ENCODE measurements at regions not wholly inside any gene's neighbourhood (a gene's known extent, or its start where the extent isn't known, plus 50 kb on each side); places are given as distances from the start of the nearest gene placed in this dataset.

- ATAC-seq: no peak
- no peaks in the 10 kb centered on the region for H3K4me1 ChIP-seq (ENCODE audit: insufficient read depth, low read length)
- WGBS (ENCODE audit: low lambda C conversion rate): 2% methylated on average over 2 of the region's 2 CpGs
- no peak overlapping the region for H3K9ac ChIP-seq (ENCODE audit: insufficient read depth, low read depth, low read length)
- H3K36me3 ChIP-seq (replicated peaks in 1 of 2; ENCODE audit: control insufficient read depth in 1 of 2, insufficient read depth in 2 of 2, low read length in 2 of 2): no peaks in the 10 kb centered on the region
- intact Hi-C loops (cut with micrococcal nuclease; ENCODE audit: unreplicated experiment): no loop called here
- BruUV-seq (replicated peaks): no TSS peak
- FAIRE-seq: no peak
- no peaks in the 10 kb centered on the region for H4K20me1 ChIP-seq (ENCODE audit: insufficient read depth, low read length)
- in situ Hi-C loops (cut with HindIII; ENCODE audit: extremely low pct_ligation_motif_present, low pct_unique_long_range_greater_than_20kb): no loop called here
- no peaks in the 10 kb centered on the region for H3K27me3 ChIP-seq (ENCODE audit: control insufficient read depth in 1 of 2, insufficient read depth in 2 of 2, low read length in 2 of 2)
- no peak overlapping the region for H3K4me2 ChIP-seq (ENCODE audit: low read depth, low read length)
- no peak overlapping the region for H3K4me3 ChIP-seq (replicated peaks in 1 of 3; ENCODE audit: insufficient read depth in 1 of 3, low read depth in 2 of 3, low read length in 3 of 3)
- TF ChIP-seq ZNF83 (CRISPR knock-in tag; IDR thresholded peaks at IDR 0.05; ENCODE audit: borderline replicate concordance) (no peak), HOXA3 (CRISPR knock-in tag; IDR thresholded peaks at IDR 0.05) (no peak), SP1 (IDR thresholded peaks at IDR 0.05) (no peak), SP1 (CRISPR knock-in tag; IDR thresholded peaks at IDR 0.05) (no peak), NFRKB (IDR thresholded peaks at IDR 0.05) (no peak)
- POLR2A ChIA-PET: no interaction called here
- DNase-seq (ENCODE audit: low spot score): no peak
- H3K79me2 ChIP-seq (ENCODE audit: insufficient read depth, low read length): no peaks in the 10 kb centered on the region
- no peaks in the 10 kb centered on the region for H3K9me3 ChIP-seq (ENCODE audit: low read length)
- no peak overlapping the region for H2AFZ ChIP-seq (ENCODE audit: low read length)
- CTCF ChIA-PET (ENCODE audit: low intra/inter-chr PET ratio, low total read pairs): no interaction called here
- H3K27ac ChIP-seq (ENCODE audit: extremely low read length, insufficient read depth, low read length): no peak overlapping the region
Measured at GRCh38 chr4:180350901-180351300, 1892.3 kb upstream of the TENM3 start.

DNA sequence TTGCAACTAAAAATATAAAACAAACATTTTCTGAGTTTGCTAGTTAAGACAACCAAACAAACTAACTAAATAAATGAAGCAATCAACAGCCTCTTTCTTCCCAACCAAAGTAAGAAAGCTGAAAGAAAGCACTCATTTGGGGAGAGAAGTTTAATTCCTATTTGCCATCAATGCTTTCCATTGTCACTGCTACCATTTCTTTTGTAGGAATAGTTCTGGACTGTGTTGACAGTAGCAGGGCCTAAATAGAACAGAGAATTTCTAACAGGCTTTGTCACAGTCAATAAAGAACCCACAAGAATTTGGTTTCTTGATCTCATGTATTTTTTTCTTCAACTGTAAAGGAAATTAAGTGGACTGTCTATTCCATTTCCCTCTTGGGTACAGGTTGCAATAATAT is 1886.4 kb upstream of the TENM3 start:
- no TSS peak for BruUV-seq (replicated peaks)
- intact Hi-C loops (cut with micrococcal nuclease; ENCODE audit: unreplicated experiment): no loop called here
- Histone ChIP-seq H3K27ac (ENCODE audit: extremely low read length, insufficient read depth, low read length) (no peak overlapping the region), H3K9ac (ENCODE audit: insufficient read depth, low read depth, low read length) (no peak overlapping the region), H3K4me1 (ENCODE audit: insufficient read depth, low read length) (no peaks in the 10 kb centered on the region), H3K4me2 (ENCODE audit: low read depth, low read length) (no peak overlapping the region), H3K79me2 (ENCODE audit: insufficient read depth, low read length) (no peaks in the 10 kb centered on the region), H3K36me3 (replicated peaks in 1 of 2; ENCODE audit: control insufficient read depth in 1 of 2, insufficient read depth in 2 of 2, low read length in 2 of 2) (no peaks in the 10 kb centered on the region), H3K4me3 (replicated peaks in 1 of 3; ENCODE audit: insufficient read depth in 1 of 3, low read depth in 2 of 3, low read length in 3 of 3) (no peak overlapping the region), H2AFZ (ENCODE audit: low read length) (no peak overlapping the region), H3K9me3 (ENCODE audit: low read length) (no peaks in the 10 kb centered on the region), H3K27me3 (ENCODE audit: control insufficient read depth in 1 of 2, insufficient read depth in 2 of 2, low read length in 2 of 2) (no peaks in the 10 kb centered on the region), H4K20me1 (ENCODE audit: insufficient read depth, low read length) (no peaks in the 10 kb centered on the region)
- ChIA-PET CTCF (ENCODE audit: low intra/inter-chr PET ratio, low total read pairs) (no interaction called here), POLR2A (no interaction called here)
- no peak for ATAC-seq
- FAIRE-seq: no peak
- in situ Hi-C loops (cut with HindIII; ENCODE audit: extremely low pct_ligation_motif_present, low pct_unique_long_range_greater_than_20kb): no loop called here
- DNase-seq (ENCODE audit: low spot score): no peak
- TF ChIP-seq ZNF292 (CRISPR knock-in tag; IDR thresholded peaks at IDR 0.05; ENCODE audit: borderline replicate concordance, low read depth) (no peak), GATAD1 (CRISPR knock-in tag; IDR thresholded peaks at IDR 0.05) (no peak), ZNF776 (CRISPR knock-in tag; IDR thresholded peaks at IDR 0.05) (no peak), HNF4A (CRISPR knock-in tag; IDR thresholded peaks at IDR 0.05) (no peak), HNRNPK (IDR thresholded peaks at IDR 0.05; ENCODE audit: low read depth, low read length, poor library complexity, severe bottlenecking) (no peak), THAP8 (CRISPR knock-in tag; IDR thresholded peaks at IDR 0.05; ENCODE audit: borderline replicate concordance) (no peak), EEA1 (CRISPR knock-in tag; IDR thresholded peaks at IDR 0.05; ENCODE audit: borderline replicate concordance) (no peak), PHF5A (CRISPR knock-in tag; IDR thresholded peaks at IDR 0.05; ENCODE audit: low read depth, unreplicated experiment) (no peak), GATA4 (IDR thresholded peaks at IDR 0.05; ENCODE audit: borderline replicate concordance, low read depth) (no peak), SRSF4 (IDR thresholded peaks at IDR 0.05; ENCODE audit: low read depth, low read length, poor library complexity, severe bottlenecking) (no peak), DZIP1 (CRISPR knock-in tag; IDR thresholded peaks at IDR 0.05) (no peak)
- TF ChIP-seq, protein P1, sequence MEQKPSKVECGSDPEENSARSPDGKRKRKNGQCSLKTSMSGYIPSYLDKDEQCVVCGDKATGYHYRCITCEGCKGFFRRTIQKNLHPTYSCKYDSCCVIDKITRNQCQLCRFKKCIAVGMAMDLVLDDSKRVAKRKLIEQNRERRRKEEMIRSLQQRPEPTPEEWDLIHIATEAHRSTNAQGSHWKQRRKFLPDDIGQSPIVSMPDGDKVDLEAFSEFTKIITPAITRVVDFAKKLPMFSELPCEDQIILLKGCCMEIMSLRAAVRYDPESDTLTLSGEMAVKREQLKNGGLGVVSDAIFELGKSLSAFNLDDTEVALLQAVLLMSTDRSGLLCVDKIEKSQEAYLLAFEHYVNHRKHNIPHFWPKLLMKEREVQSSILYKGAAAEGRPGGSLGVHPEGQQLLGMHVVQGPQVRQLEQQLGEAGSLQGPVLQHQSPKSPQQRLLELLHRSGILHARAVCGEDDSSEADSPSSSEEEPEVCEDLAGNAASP (CRISPR knock-in tag; IDR thresholded peaks at IDR 0.05; ENCODE audit: borderline replicate concordance): no peak

Data from HepG2 (cell line).